OCI-LY1 (cell line): ENCODE measurements at regions not wholly inside any gene's neighbourhood (a gene's known extent, or its start where the extent isn't known, plus 50 kb on each side); places are given as distances from the start of the nearest gene placed in this dataset.

Source experiments
- H2AFZ ChIP-seq: fragments of 200-600 bp; sonication (generic), shearing (Covaris generic); 2 replicates; pipeline ENCODE4 v1.6.0; 2014; ENCODE audit warnings: antibody characterized with exemption, mild to moderate bottlenecking, low read length
- H3F3A ChIP-seq: fragments of 200-600 bp; sonication (generic), shearing (Covaris generic); 2 replicates; pipeline ENCODE4 v1.6.0; 2014; ENCODE audit warnings: mild to moderate bottlenecking, antibody characterized with exemption, low read length, moderate library complexity; ENCODE audit not compliant: insufficient read depth
- H3K27ac ChIP-seq: fragments of 200-600 bp; sonication (generic); 2 replicates; pipeline ENCODE4 v1.5.1; 2014; ENCODE audit warnings: low read length, mixed run types, mild to moderate bottlenecking, low read depth; ENCODE audit not compliant: poor library complexity, severe bottlenecking
- H3K27me3 ChIP-seq: fragments of 200-600 bp; sonication (generic); 2 replicates; pipeline ENCODE4 v1.6.0; 2014; ENCODE audit warnings: antibody characterized with exemption, mild to moderate bottlenecking, low read length, moderate library complexity; ENCODE audit not compliant: insufficient read depth
- H3K36me3 ChIP-seq: fragments of 200-600 bp; sonication (generic); 2 replicates; pipeline ENCODE4 v1.6.1; 2014; ENCODE audit warnings: mild to moderate bottlenecking, antibody characterized with exemption, low read length, moderate library complexity, mixed read lengths; ENCODE audit not compliant: insufficient read depth
- H3K4me1 ChIP-seq: fragments of 200-600 bp; sonication (generic); 2 replicates; pipeline ENCODE4 v1.5.1; 2014; ENCODE audit warnings: mild to moderate bottlenecking, low read length, moderate library complexity; ENCODE audit not compliant: insufficient read depth, severe bottlenecking
- H3K4me2 ChIP-seq: fragments of 200-600 bp; sonication (generic), shearing (Covaris generic); 2 replicates; pipeline ENCODE4 v1.6.1; 2014; ENCODE audit warnings: low read length
- H3K4me3 ChIP-seq: fragments of 200-600 bp; sonication (generic); 2 replicates; pipeline ENCODE4 v1.5.1; 2014; ENCODE audit warnings: low read length, low read depth, mild to moderate bottlenecking, mixed read lengths; ENCODE audit not compliant: poor library complexity, severe bottlenecking
- H3K79me2 ChIP-seq: fragments of 200-600 bp; shearing (Covaris generic); 2 replicates; pipeline ENCODE4 v1.6.1; 2016; ENCODE audit warnings: mixed run types, low read length, mixed read lengths; ENCODE audit not compliant: insufficient read depth
- H3K9ac ChIP-seq: fragments of 200-600 bp; sonication (generic), shearing (Covaris generic); 2 replicates; pipeline ENCODE4 v1.6.1; 2014; ENCODE audit warnings: mild to moderate bottlenecking, low read length, mixed read lengths
- H3K9me2 ChIP-seq: fragments of 200-600 bp; sonication (generic), shearing (Covaris generic); 2 replicates; pipeline ENCODE4 v1.6.1; 2014; ENCODE audit warnings: low read depth, mild to moderate bottlenecking, low read length, mixed read lengths
- H3K9me3 ChIP-seq: fragments of 200-600 bp; shearing (Covaris generic); 2 replicates; pipeline ENCODE4 v1.6.1; 2014; ENCODE audit warnings: low read length, mixed read lengths
- H4K20me1 ChIP-seq: fragments of 200-600 bp; sonication (generic), shearing (Covaris generic); 2 replicates; pipeline ENCODE4 v1.6.0; 2016; ENCODE audit warnings: mild to moderate bottlenecking, low read length; ENCODE audit not compliant: insufficient read depth
- CTCF ChIP-seq: fragments of 200-600 bp; sonication (generic), shearing (Covaris generic); IDR thresholded peaks from 2 replicates; pipeline ENCODE4 v1.5.1; 2017; ENCODE audit warnings: mild to moderate bottlenecking, antibody characterized with exemption, low read length, moderate library complexity, mixed read lengths
- EZH2 ChIP-seq: fragments of 200-600 bp; sonication (generic), shearing (Covaris generic); IDR thresholded peaks from 2 replicates; pipeline ENCODE4 v1.8.0; 2017; ENCODE audit warnings: borderline replicate concordance, mixed run types, mild to moderate bottlenecking, antibody characterized with exemption, low read length, moderate library complexity, mixed read lengths

- H3K9ac ChIP-seq: no peak overlapping the region
- H3K4me1 ChIP-seq: no peaks in the 10 kb centered on the region
- no peaks in the 10 kb centered on the region for H3K9me2 ChIP-seq
- H3K27ac ChIP-seq: no peak overlapping the region
- H2AFZ ChIP-seq: no peak overlapping the region
- no peak overlapping the region for H3K4me2 ChIP-seq
- H3K36me3 ChIP-seq: no peaks in the 10 kb centered on the region
- H3K27me3 ChIP-seq: no peaks in the 10 kb centered on the region
- no peak overlapping the region for H3K4me3 ChIP-seq
- no peaks in the 10 kb centered on the region for H3K9me3 ChIP-seq
- H3K79me2 ChIP-seq: no peaks in the 10 kb centered on the region
- no peaks in the 10 kb centered on the region for H3F3A ChIP-seq
- TF ChIP-seq EZH2 (no peak), CTCF (no peak)
- H4K20me1 ChIP-seq: no peaks in the 10 kb centered on the region
Measured at GRCh38 chr3:110296885-110297284, 774.7 kb upstream of the NECTIN3 start.

GRCh38 chr3:110301781-110302180, 769.8 kb upstream of the NECTIN3 start:
- H3K36me3 ChIP-seq: no peaks in the 10 kb centered on the region
- no peaks in the 10 kb centered on the region for H4K20me1 ChIP-seq
- H3K9me2 ChIP-seq: no peaks in the 10 kb centered on the region
- no peak overlapping the region for H2AFZ ChIP-seq
- H3K9ac ChIP-seq: no peak overlapping the region
- H3K27me3 ChIP-seq: no peaks in the 10 kb centered on the region
- H3K4me3 ChIP-seq: no peak overlapping the region
- H3K4me2 ChIP-seq: no peak overlapping the region
- no peaks in the 10 kb centered on the region for H3F3A ChIP-seq
- H3K4me1 ChIP-seq: no peaks in the 10 kb centered on the region
- no peaks in the 10 kb centered on the region for H3K9me3 ChIP-seq
- no peak overlapping the region for H3K27ac ChIP-seq
- TF ChIP-seq EZH2 (no peak), CTCF (no peak)
- no peaks in the 10 kb centered on the region for H3K79me2 ChIP-seq

- Histone ChIP-seq H3K9me2 (no peaks in the 10 kb centered on the region), H3K9me3 (no peaks in the 10 kb centered on the region), H3K36me3 (no peaks in the 10 kb centered on the region), H3K4me3 (no peak overlapping the region), H3K27me3 (no peaks in the 10 kb centered on the region), H3K79me2 (no peaks in the 10 kb centered on the region), H3F3A (no peaks in the 10 kb centered on the region), H2AFZ (no peak overlapping the region), H3K27ac (no peak overlapping the region), H4K20me1 (no peaks in the 10 kb centered on the region), H3K4me2 (no peak overlapping the region), H3K4me1 (no peaks in the 10 kb centered on the region), H3K9ac (no peak overlapping the region)
- TF ChIP-seq EZH2: no peak
- TF ChIP-seq CTCF: no peak
Measured at GRCh38 chr3:110307065-110307809, 764.4 kb upstream of the NECTIN3 start.
